GM12878 (cell line): ENCODE measurements at regions not wholly inside any gene's neighbourhood (a gene's known extent, or its start where the extent isn't known, plus 50 kb on each side); places are given as distances from the start of the nearest gene placed in this dataset.
A peak's percentile ranks its signal among the peaks of the same experiment; 100 is the strongest.

Source experiments
- ATF7 ChIP-seq: fragments of 450-650 bp; IDR thresholded peaks from 2 replicates; pipeline ENCODE4 v1.6.1; 2016; ENCODE audit warnings: low read depth, mild to moderate bottlenecking
- BMI1 ChIP-seq: fragments of 450-650 bp; IDR thresholded peaks from 2 replicates; pipeline ENCODE4 v1.6.1; 2016; ENCODE audit warnings: mild to moderate bottlenecking, moderate library complexity, borderline replicate concordance
- CBFB ChIP-seq: IDR thresholded peaks from 2 replicates; pipeline ENCODE4 v1.6.1; 2016; ENCODE audit warnings: antibody characterized with exemption, low read depth
- E4F1 ChIP-seq: fragments of 450-650 bp; IDR thresholded peaks from 2 replicates; pipeline ENCODE4 v1.6.1; 2018; ENCODE audit warnings: borderline replicate concordance, mild to moderate bottlenecking; ENCODE audit not compliant: partially characterized antibody
- FOXM1 ChIP-seq: IDR thresholded peaks from 2 replicates; pipeline ENCODE4 v1.6.1; 2012; ENCODE audit warnings: low read depth, mild to moderate bottlenecking, inconsistent platforms, low read length, moderate library complexity
- JUND ChIP-seq: IDR thresholded peaks from 2 replicates; pipeline ENCODE4 v1.6.1; 2012; ENCODE audit warnings: low read depth, mild to moderate bottlenecking, low read length, improper control_type of control experiment, moderate library complexity
- KAT2A ChIP-seq: conservative IDR thresholded peaks from 2 replicates; pipeline ENCODE4 v1.6.1; 2011; ENCODE audit warnings: low read depth, low read length; ENCODE audit not compliant: control insufficient read depth
- MEF2B ChIP-seq: fragments of 450-650 bp; IDR thresholded peaks from 2 replicates; pipeline ENCODE4 v1.6.1; 2018; ENCODE audit warnings: mild to moderate bottlenecking, moderate library complexity; ENCODE audit not compliant: partially characterized antibody, poor library complexity, severe bottlenecking
- MXI1 ChIP-seq: fragments of 150-350 bp; IDR thresholded peaks from 2 replicates; pipeline ENCODE4 v1.6.1; 2011; ENCODE audit warnings: low read depth, mild to moderate bottlenecking, inconsistent platforms, low read length, improper control_type of control experiment
- NFIC ChIP-seq: IDR thresholded peaks from 2 replicates; pipeline ENCODE4 v1.6.1; 2012; ENCODE audit warnings: low read depth, mild to moderate bottlenecking, inconsistent platforms, low read length, moderate library complexity
- NFYA ChIP-seq: IDR thresholded peaks from 2 replicates; pipeline ENCODE4 v1.6.1; 2011; ENCODE audit warnings: low read depth, mild to moderate bottlenecking, low read length, improper control_type of control experiment, borderline replicate concordance
- PAX5 ChIP-seq: IDR thresholded peaks from 2 replicates; pipeline ENCODE4 v1.6.1; 2011; ENCODE audit warnings: low read depth, low read length, borderline replicate concordance
- PML ChIP-seq: IDR thresholded peaks from 2 replicates; pipeline ENCODE4 v1.6.1; 2012; ENCODE audit warnings: low read length, inconsistent platforms
- POLR2AphosphoS5 ChIP-seq: IDR thresholded peaks from 2 replicates; pipeline ENCODE4 v1.6.1; 2011; ENCODE audit warnings: mild to moderate bottlenecking, low read length, inconsistent platforms
- POU2F2 ChIP-seq: IDR thresholded peaks from 3 replicates; pipeline ENCODE4 v1.6.1; 2011; ENCODE audit warnings: low read depth, mild to moderate bottlenecking, low read length, borderline replicate concordance
- SMAD5 ChIP-seq: IDR thresholded peaks from 2 replicates; pipeline ENCODE4 v1.6.1; 2016; ENCODE audit warnings: antibody characterized with exemption, low read depth
- SREBF1 ChIP-seq: IDR thresholded peaks from 2 replicates; pipeline ENCODE4 v1.6.1; 2012; ENCODE audit warnings: mild to moderate bottlenecking, low read length
- SUPT20H ChIP-seq: IDR thresholded peaks from 2 replicates; pipeline ENCODE4 v1.6.1; 2011; ENCODE audit warnings: low read depth, mild to moderate bottlenecking, low read length, moderate library complexity, borderline replicate concordance; ENCODE audit not compliant: control insufficient read depth
- SUZ12 ChIP-seq: fragments of 200-600 bp; sonication (generic); IDR thresholded peaks from one replicate; pipeline ENCODE4 v1.6.1; 2018; ENCODE audit warnings: antibody characterized with exemption, mild to moderate bottlenecking; ENCODE audit not compliant: unreplicated experiment
- TAF1 ChIP-seq: IDR thresholded peaks from 2 replicates; pipeline ENCODE4 v1.6.1; 2011; ENCODE audit warnings: mild to moderate bottlenecking, low read depth, low read length, borderline replicate concordance
- USF2 ChIP-seq: IDR thresholded peaks from 2 replicates; pipeline ENCODE4 v1.6.1; 2011; ENCODE audit warnings: low read depth, low read length, improper control_type of control experiment, borderline replicate concordance
- TF ChIP-seq, protein P1 (sequence below), 3 experiments: IDR thresholded peaks in 2 of 3; conservative IDR thresholded peaks in 1 of 3; 2 replicates each; pipeline ENCODE4 v1.5.1; 2011; ENCODE audit warnings: low read depth in 3 of 3, low read length in 3 of 3, mild to moderate bottlenecking in 3 of 3, control low read depth in 2 of 3, moderate library complexity in 2 of 3, inconsistent platforms in 1 of 3, mixed read lengths in 1 of 3; ENCODE audit not compliant: control insufficient read depth in 2 of 3, insufficient read depth in 1 of 3; ENCODE audit errors: extremely low read depth in 1 of 3
- TF ChIP-seq, protein P2 (sequence below): fragments of 450-650 bp; IDR thresholded peaks from 2 replicates; pipeline ENCODE4 v1.6.1; 2017; ENCODE audit warnings: mild to moderate bottlenecking, low read depth, inconsistent platforms; ENCODE audit not compliant: poor library complexity, severe bottlenecking

GRCh38 chr1:181149326-181150125, 61.0 kb downstream of the IER5 start (continued):
- TF ChIP-seq JUND (no peak), PML (no peak), KAT2A (no peak), SUZ12 (no peak), MXI1 (no peak), NFYA (no peak), MEF2B (peak; percentile 52), SMAD5 (no peak), SREBF1 (no peak), TAF1 (no peak), FOXM1 (no peak; the same call in 1 of the 2 replicates), BMI1 (no peak), NFIC (peak; percentile 85), CBFB (peak; percentile 88), POLR2AphosphoS5 (0 out of 2 replicates have a peak, but pooled peaks have one; percentile 32), SUPT20H (no peak), POU2F2 (peak; percentile 68; the same call in 1 of the 3 replicates), PAX5 (peak; percentile 63; the same call in 1 of the 2 replicates), ATF7 (0 out of 2 replicates have a peak, but pooled peaks have one; percentile 22), USF2 (no peak), E4F1 (no peak)
- TF ChIP-seq, protein P1, sequence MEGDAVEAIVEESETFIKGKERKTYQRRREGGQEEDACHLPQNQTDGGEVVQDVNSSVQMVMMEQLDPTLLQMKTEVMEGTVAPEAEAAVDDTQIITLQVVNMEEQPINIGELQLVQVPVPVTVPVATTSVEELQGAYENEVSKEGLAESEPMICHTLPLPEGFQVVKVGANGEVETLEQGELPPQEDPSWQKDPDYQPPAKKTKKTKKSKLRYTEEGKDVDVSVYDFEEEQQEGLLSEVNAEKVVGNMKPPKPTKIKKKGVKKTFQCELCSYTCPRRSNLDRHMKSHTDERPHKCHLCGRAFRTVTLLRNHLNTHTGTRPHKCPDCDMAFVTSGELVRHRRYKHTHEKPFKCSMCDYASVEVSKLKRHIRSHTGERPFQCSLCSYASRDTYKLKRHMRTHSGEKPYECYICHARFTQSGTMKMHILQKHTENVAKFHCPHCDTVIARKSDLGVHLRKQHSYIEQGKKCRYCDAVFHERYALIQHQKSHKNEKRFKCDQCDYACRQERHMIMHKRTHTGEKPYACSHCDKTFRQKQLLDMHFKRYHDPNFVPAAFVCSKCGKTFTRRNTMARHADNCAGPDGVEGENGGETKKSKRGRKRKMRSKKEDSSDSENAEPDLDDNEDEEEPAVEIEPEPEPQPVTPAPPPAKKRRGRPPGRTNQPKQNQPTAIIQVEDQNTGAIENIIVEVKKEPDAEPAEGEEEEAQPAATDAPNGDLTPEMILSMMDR (IDR thresholded peaks at IDR 0.05 in 2 of 3, conservative IDR thresholded peaks at IDR 0.05 in 1 of 3; ENCODE audit: control insufficient read depth in 2 of 3, extremely low read depth in 1 of 3, insufficient read depth in 1 of 3, low read depth in 3 of 3, low read length in 3 of 3) = no peak
- TF ChIP-seq, protein P2, sequence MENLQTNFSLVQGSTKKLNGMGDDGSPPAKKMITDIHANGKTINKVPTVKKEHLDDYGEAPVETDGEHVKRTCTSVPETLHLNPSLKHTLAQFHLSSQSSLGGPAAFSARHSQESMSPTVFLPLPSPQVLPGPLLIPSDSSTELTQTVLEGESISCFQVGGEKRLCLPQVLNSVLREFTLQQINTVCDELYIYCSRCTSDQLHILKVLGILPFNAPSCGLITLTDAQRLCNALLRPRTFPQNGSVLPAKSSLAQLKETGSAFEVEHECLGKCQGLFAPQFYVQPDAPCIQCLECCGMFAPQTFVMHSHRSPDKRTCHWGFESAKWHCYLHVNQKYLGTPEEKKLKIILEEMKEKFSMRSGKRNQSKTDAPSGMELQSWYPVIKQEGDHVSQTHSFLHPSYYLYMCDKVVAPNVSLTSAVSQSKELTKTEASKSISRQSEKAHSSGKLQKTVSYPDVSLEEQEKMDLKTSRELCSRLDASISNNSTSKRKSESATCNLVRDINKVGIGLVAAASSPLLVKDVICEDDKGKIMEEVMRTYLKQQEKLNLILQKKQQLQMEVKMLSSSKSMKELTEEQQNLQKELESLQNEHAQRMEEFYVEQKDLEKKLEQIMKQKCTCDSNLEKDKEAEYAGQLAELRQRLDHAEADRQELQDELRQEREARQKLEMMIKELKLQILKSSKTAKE = no peak
